ENCODE measurements at regions not wholly inside any gene's neighbourhood (a gene's known extent, or its start where the extent isn't known, plus 50 kb on each side); places are given as distances from the start of the nearest gene placed in this dataset.

GRCh38 chr4:34010751-34011519, 2233.4 kb downstream of the ARAP2 start:
- Histone ChIP-seq H3K4me3 (ENCODE audit: low read depth, low read length) (no peak overlapping the region), H3K4me1 (no peaks in the 10 kb centered on the region), H3K9me3 (no peaks in the 10 kb centered on the region), H3K36me3 (ENCODE audit: control insufficient read depth, insufficient read depth, low read length) (no peaks in the 10 kb centered on the region), H3K27me3 (replicated peaks; ENCODE audit: control insufficient read depth, insufficient read depth, low read length) (no peaks in the 10 kb centered on the region)
- Mint-ChIP-seq H3K27me3 (ENCODE audit: insufficient read depth, unreplicated experiment) (no peaks in the 10 kb centered on the region), H3K9me3 (ENCODE audit: unreplicated experiment) (no peaks in the 10 kb centered on the region), H3K4me1 (ENCODE audit: low read depth, unreplicated experiment) (no peaks in the 10 kb centered on the region), H3K4me3 (ENCODE audit: unreplicated experiment) (no peak overlapping the region), H3K27ac (ENCODE audit: unreplicated experiment) (no peak overlapping the region), H3K36me3 (ENCODE audit: insufficient read depth, unreplicated experiment) (no peaks in the 10 kb centered on the region)
- ChIA-PET CTCF (no interaction called here), POLR2A (no interaction called here)
- intact Hi-C loops (cut with micrococcal nuclease; ENCODE audit: unreplicated experiment) = no loop called here
- BruUV-seq (replicated peaks) = no TSS peak
- no peak for DNase-seq
- TF ChIP-seq CTCF (IDR thresholded peaks at IDR 0.05; ENCODE audit: insufficient read depth in 1 of 2, low read depth in 1 of 2, low read length in 1 of 2, severe bottlenecking in 1 of 2, unreplicated experiment in 1 of 2) = no peak

GRCh38 chr4:34035225-34035624, 2209.1 kb downstream of the ARAP2 start:
- no peak for DNase-seq
- ChIA-PET POLR2A (no interaction called here), CTCF (no interaction called here)
- Histone ChIP-seq H3K36me3 (ENCODE audit: control insufficient read depth, insufficient read depth, low read length) (no peaks in the 10 kb centered on the region), H3K4me3 (ENCODE audit: low read depth, low read length) (no peak overlapping the region), H3K27me3 (replicated peaks; ENCODE audit: control insufficient read depth, insufficient read depth, low read length) (no peaks in the 10 kb centered on the region), H3K4me1 (no peaks in the 10 kb centered on the region), H3K9me3 (no peaks in the 10 kb centered on the region)
- intact Hi-C loops (cut with micrococcal nuclease; ENCODE audit: unreplicated experiment) = no loop called here
- Mint-ChIP-seq H3K27ac (ENCODE audit: unreplicated experiment) (no peak overlapping the region), H3K4me1 (ENCODE audit: low read depth, unreplicated experiment) (no peaks in the 10 kb centered on the region), H3K36me3 (ENCODE audit: insufficient read depth, unreplicated experiment) (no peaks in the 10 kb centered on the region), H3K27me3 (ENCODE audit: insufficient read depth, unreplicated experiment) (peaks cover 4% of the 10 kb centered on the region), H3K9me3 (ENCODE audit: unreplicated experiment) (no peaks in the 10 kb centered on the region), H3K4me3 (ENCODE audit: unreplicated experiment) (no peak overlapping the region)
- BruUV-seq (replicated peaks) = no TSS peak
- no peak for TF ChIP-seq CTCF (IDR thresholded peaks at IDR 0.05; ENCODE audit: insufficient read depth in 1 of 2, low read depth in 1 of 2, low read length in 1 of 2, severe bottlenecking in 1 of 2, unreplicated experiment in 1 of 2)

GRCh38 chr4:34037280-34037679, 2207.0 kb downstream of the ARAP2 start:
- Histone ChIP-seq H3K36me3 (ENCODE audit: control insufficient read depth, insufficient read depth, low read length) (no peaks in the 10 kb centered on the region), H3K4me3 (ENCODE audit: low read depth, low read length) (no peak overlapping the region), H3K27me3 (replicated peaks; ENCODE audit: control insufficient read depth, insufficient read depth, low read length) (no peaks in the 10 kb centered on the region), H3K9me3 (no peaks in the 10 kb centered on the region), H3K4me1 (no peaks in the 10 kb centered on the region)
- Mint-ChIP-seq H3K27ac (ENCODE audit: unreplicated experiment) (no peak overlapping the region), H3K4me1 (ENCODE audit: low read depth, unreplicated experiment) (no peaks in the 10 kb centered on the region), H3K27me3 (ENCODE audit: insufficient read depth, unreplicated experiment) (no peaks in the 10 kb centered on the region), H3K9me3 (ENCODE audit: unreplicated experiment) (no peaks in the 10 kb centered on the region), H3K4me3 (ENCODE audit: unreplicated experiment) (no peak overlapping the region), H3K36me3 (ENCODE audit: insufficient read depth, unreplicated experiment) (no peaks in the 10 kb centered on the region)
- no peak for DNase-seq
- ChIA-PET CTCF (no interaction called here), POLR2A (no interaction called here)
- intact Hi-C loops (cut with micrococcal nuclease; ENCODE audit: unreplicated experiment) = no loop called here
- TF ChIP-seq CTCF (IDR thresholded peaks at IDR 0.05; ENCODE audit: insufficient read depth in 1 of 2, low read depth in 1 of 2, low read length in 1 of 2, severe bottlenecking in 1 of 2, unreplicated experiment in 1 of 2) = no peak
- no TSS peak for BruUV-seq (replicated peaks)

Measured in Caco-2 (cell line).